Left forelimb (tissue), 1 donor: ENCODE measurements at regions not wholly inside any gene's neighbourhood (a gene's known extent, or its start where the extent isn't known, plus 50 kb on each side); places are given as distances from the start of the nearest gene placed in this dataset.
"Not testable (repeated sequence)": the region's sequence is repeated elsewhere in the genome, so short reads cannot be mapped to it uniquely, and the experiment has no call there.

Experiments
- DNase-seq: peaks from one replicate; pipeline ENCODE4 v3.0.0-alpha.2; 2018; ENCODE audit warnings: low spot score

DNA sequence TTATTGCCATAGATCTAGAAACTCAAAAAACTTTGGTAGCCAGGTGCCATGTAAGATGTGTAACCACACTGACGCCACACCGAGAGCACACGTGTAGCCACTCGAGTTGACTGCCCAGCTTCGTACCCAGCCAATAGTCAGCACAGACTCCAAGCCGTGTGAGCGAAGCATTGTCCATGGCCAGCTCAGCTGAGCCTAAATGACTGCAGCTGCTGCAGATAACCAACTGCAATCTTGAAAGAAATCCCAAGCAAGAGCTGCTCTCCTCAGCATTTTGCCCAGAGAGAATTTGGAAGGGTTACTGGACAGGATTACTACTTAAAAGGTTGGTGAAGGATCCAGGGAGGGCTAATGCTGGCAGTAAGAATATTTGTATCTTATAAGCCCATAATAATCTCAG is 193.0 kb upstream of the THRB start:
- DNase-seq, result no peak

DNA sequence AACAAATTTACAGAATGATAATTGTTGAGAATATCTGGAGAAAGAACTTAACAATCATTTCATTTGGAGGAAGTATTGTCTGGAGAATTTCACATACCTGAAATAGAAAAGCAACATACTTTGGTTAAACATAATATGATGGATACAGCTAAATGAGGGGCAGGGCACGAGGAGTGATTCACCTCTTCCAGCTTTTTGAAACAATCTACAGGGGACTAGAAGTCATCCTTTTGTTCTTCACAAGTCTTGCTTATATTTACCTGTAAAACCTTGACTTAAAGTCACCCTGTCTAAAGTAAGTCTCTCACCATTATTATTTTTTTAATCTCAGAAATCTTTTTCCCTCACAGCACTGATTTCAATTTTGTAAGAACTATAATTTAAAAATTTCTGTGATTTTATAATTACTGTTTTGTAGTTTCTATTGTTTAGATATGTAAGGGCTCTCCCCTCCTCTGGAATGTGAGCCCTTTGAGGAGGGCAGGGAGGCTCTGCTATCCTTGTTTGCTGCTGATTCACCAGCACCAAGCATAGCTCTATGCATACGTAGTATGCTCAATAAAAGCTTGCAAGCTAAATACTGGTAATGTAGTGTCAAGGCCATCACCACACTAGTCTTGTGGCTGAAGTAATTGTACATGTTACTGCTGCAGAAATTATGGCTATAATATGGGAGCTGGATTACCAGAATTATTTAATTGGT is 193.9 kb upstream of the THRB start:
- DNase-seq, result no peak

DNA sequence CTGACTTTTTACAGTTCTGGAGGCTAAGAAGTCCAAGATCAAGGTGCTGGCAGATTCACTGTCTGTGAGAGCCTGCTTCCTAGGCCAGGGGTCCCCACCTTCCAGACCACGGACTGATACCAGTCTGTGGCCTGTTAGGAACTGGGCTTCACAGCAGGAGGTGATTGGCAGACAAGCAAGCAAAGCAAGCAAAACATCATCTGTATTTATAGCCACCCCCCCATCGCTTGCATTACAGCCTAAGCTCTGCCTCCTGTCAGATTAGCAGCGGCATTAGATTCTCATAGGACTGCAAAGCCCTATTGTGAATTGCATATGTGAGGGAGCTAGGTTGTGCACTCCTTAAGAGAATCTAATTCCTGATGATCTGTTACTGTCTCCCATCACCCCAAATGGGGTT is 194.7 kb upstream of the THRB start:
- DNase-seq, result no peak

DNA sequence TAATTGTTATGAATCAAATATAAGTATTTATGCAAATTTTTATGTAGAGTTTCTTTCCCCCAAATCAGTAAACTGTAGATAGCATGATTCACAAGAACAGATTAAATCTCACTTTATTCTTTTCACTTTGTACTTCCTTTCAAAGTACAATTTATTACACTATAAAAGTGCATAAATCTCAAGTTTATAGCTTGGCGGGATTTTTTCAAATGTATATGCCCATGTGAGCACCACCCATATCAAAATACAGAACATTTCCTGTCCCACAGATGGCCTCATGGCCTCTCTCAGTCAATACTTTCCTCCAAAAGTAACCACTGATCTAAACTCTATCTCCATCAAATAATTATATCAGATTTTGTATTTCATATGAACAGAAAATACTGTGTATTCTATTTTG is 196.1 kb upstream of the THRB start:
- no peak for DNase-seq

GRCh38 chr3:24699078-24699477 is 204.4 kb upstream of the THRB start:
- not testable (repeated sequence) for DNase-seq

DNA sequence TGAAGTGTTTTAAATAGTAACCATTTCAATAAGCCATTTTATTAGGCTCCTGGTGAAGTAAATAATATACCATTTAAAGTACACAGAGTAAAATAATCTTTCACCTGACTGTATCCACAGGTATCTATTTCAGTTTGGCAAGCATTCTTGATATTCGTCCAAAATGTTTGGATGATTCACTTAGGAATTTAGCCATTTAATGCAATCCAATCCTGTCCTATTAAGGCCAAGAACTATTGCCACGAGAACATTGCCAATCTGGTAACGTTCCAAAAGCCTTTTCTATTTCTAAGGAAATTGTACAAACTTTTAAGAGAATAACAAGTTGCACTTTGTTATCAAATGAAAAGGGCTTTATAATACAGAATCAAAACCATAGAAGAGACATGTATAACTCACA is 209.8 kb upstream of the THRB start:
- no peak for DNase-seq

GRCh38 chr3:24707936-24708335 is 213.3 kb upstream of the THRB start:
- DNase-seq, result no peak

DNA sequence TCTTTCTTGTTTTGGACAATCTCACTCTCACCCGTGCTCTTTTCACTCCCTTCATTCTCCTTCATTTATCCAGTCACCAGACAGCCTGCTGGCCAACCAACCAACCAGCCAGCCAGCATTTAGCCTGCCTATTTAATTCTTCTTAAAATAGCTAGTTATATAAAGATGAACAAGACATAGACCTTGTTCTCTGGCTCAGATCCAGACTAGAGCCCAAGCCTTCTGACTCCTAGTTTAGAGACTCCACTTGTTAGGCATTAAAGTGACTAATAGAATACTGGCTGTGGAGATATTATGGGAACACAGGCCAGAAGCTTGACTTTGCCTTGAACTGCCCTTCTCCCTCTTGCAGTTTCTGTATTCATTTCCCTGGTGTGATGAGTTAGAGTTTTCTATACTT is 215.3 kb upstream of the THRB start:
- no peak for DNase-seq

DNA sequence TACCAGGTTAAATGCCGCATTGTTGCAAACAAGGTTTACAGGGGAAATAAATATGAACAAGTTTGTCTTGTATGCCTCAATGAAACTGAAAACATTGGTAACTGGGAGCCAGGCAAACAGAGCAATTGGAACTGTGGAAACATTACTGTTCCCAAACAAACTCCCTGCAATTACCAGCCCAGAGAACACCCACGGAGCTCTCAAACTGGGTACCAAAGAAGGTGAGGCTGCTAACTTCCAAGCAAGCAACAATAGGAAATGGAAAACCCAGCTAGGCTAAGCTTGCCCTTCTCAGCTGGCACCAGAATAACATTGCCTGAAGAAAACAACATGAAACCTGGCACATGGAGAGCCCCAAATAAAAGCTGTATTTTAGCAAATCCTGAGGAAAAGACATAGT is 218.9 kb upstream of the THRB start:
- no peak for DNase-seq

DNA sequence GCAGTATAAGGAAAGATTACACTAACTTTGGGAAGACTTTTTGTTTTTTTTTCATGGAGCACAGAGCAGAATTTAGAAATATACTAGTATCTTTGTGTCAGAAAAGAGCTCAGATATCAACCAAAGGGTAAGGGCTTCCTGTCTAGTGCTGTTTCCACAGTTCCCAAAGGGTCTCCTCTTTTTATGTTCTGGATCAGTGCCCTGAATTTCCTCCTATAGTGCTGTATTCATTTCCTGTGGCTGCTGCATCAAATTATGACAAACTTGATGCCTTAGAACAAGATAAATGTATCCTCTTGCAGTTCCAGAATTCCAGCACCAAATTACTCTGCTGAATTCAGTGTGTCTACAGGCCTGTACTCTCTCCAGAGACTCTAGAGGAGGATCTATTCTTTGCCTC is 219.8 kb upstream of the THRB start:
- DNase-seq, result no peak

GRCh38 chr3:24715171-24715792 is 220.6 kb upstream of the THRB start:
- DNase-seq, result no peak

DNA sequence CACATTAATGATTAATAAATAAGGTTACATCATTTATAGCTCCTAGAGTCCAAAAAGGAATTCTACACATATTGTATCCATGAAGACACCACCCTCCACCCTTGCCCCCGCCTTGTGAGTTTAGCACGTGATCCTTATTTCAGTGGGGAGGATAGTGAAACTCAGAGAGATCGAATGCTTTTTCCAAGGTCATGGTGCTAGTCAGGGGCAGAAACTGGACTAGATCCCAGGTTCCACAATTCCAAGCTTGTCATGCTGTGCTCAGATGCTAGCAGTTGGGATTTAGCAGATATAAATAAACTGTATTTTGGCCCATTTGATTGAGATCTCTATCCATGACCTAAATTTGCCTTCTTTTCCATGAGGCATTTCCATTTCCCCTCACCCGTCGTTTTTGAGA is 227.4 kb upstream of the THRB start:
- no peak for DNase-seq

DNA sequence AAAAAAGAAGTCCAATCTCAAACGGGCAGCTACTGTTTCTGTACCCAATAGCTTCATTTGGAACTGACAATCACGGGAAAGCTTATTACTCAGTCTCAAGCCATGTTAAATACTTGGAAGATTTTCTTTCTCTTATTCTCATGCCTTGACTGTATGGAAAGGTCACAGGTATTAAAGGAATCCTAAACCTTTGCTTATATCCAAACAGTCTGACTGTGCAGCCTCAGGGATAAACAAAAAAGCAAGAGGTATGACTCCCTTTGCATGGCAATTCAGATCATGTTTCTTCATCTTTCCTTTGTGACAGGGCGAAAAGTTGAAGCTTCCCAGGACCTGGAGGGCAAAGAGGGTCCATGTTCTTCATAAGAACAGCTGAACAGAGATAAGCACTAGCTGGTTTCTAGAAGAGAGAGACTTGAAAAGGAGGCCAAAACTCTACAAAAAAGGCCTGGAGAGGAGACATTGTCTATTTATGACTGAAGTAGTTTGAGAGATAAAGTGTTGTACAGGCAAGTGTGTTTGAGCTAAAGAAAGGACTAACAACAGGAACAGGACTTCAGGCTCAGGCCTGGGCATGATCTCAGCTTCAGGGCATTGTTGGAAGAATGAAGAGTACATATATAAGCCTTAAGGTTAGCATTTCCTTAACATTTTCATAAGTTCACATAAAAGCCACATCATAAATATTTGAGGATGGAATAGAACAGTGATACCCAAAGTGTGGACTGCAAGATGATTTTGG is 231.0 kb upstream of the THRB start:
- no peak for DNase-seq

- no peak for DNase-seq
These were observed 231.8 kb upstream of the THRB start for GRCh38 chr3:24726423-24726822.

DNA sequence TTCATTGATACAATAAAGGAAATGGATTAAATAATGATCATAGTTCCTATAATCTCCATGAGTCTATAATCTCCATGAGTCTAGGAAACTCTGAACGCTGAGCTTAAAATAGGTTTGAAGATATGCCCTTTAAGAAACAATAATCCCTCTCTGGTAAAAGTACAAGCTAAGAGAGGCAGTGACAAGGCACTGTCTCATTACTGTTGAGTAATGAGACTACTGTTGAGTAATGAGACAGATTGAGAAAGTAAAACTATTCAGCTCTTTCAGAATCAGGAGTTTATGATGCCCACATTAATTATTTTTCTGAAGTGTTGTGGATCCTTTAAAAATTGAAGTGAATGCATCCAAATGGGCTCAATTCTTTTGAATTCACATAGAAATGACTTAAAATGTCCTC is 235.5 kb upstream of the THRB start:
- DNase-seq, result no peak

- DNase-seq, result no peak
These were observed 239.4 kb upstream of the THRB start for GRCh38 chr3:24734019-24734418.

DNA sequence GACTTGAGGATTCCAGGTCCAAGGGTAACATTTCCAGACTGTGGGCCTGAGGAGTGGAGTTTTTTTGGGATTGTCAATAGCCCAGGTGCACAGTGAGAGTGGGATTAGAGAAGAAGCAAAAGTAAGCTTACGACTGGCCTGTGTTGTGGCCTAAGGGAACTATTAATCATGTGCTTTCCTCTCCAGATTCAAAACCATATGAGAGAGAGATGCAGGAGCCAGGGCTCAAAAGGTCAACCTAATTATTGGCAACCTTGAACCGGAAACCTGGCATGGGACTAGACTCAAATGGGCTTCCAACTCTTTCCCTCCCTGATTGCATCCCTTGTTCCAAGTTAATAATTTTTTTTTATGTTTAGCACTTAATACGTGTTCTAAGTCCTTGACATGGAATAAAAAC is 242.1 kb upstream of the THRB start:
- no peak for DNase-seq

- DNase-seq, result no peak
These were observed 245.7 kb upstream of the THRB start for GRCh38 chr3:24740326-24740725.

DNA sequence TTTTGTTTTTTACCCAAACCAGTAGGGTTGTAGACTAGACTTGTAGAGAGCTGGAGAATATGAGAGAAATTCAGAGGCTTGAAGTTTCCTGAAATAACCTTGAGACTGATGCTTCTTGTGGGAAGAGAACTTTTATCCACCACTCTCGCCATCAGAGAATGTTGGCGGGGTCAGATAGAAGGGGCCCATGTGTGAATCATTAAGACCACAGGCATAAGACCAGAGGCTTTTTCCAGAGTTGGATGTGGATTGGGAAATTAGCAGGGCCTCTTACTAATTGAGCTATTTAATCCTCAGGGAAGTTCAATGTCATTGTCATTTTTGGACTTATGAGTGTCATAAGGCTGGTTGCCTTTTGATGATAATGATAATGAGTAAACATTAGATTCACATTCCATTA is 246.9 kb upstream of the THRB start:
- no peak for DNase-seq

- no peak for DNase-seq
These were observed 253.9 kb upstream of the THRB start for GRCh38 chr3:24748520-24748919.

GRCh38 chr3:24751020-24751419 is 256.4 kb upstream of the THRB start:
- no peak for DNase-seq

DNA sequence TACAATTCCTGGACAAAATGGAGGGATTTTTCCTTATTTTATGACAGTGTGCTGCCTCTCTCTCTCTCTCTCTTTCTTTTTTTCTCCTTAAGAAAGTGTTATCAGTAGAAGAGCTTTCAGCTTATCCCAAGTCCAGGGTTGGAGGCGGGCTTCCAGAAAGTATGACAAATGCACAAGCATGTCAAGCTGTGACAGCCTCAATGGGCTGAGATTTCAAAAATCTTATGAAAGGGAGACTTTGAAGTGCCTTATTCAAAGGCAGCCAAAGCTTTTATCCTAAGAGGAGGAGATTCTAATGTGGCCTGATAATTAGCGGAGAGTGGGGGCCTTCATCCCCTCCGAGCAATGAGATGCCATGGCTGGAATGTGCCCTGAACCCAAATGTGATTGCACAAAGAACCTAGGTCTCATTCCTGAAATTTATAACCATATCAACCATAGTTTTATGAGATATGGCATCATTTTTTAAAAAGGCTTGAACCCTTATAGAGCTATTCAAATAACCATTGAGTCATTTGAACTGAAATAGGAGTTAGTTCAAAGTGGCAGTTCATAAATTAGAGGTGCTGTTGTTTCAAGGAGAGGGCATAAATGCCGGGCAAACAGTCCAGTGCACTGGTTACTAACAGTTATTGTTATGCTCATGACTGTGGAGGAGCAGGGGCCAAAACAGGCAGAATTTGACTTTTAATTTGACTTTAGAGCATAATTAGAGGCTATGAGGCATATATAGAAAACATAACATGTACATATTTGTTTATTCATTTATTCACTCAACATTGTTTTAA is 261.6 kb upstream of the THRB start:
- no peak for DNase-seq

GRCh38 chr3:24763393-24763792 is 268.7 kb upstream of the THRB start:
- no peak for DNase-seq
